Liver (tissue), 8 donors: ENCODE measurements at regions not wholly inside any gene's neighbourhood (a gene's known extent, or its start where the extent isn't known, plus 50 kb on each side); places are given as distances from the start of the nearest gene placed in this dataset.

Experiments
- DNase-seq: peaks from one replicate; pipeline ENCODE4 v3.0.0-alpha.2; 2017; ENCODE audit warnings: low spot score
- H3K27ac ChIP-seq, 2 donors: one replicate each; pipeline ENCODE4 v1.7.0; 2013; ENCODE audit warnings: inconsistent platforms in 2 of 2, low read length in 2 of 2, control low read depth in 1 of 2, low read depth in 1 of 2, mild to moderate bottlenecking in 1 of 2
- H3K27me3 ChIP-seq, 4 donors: one replicate each; pipeline versions ENCODE4 v1.6.1 to v1.7.0; 2013; ENCODE audit warnings: low read length in 3 of 4, inconsistent platforms in 1 of 4, mild to moderate bottlenecking in 1 of 4, moderate library complexity in 1 of 4; ENCODE audit not compliant: control insufficient read depth in 4 of 4, insufficient read depth in 4 of 4
- H3K36me3 ChIP-seq, 4 donors: one replicate each; pipeline versions ENCODE4 v1.6.1 to v1.7.0; 2013; ENCODE audit warnings: low read length in 3 of 4, mild to moderate bottlenecking in 3 of 4, low read depth in 1 of 4, moderate library complexity in 1 of 4; ENCODE audit not compliant: control insufficient read depth in 4 of 4, insufficient read depth in 3 of 4
- H3K4me1 ChIP-seq, 4 donors: one replicate each; pipeline versions ENCODE4 v1.6.1 to v1.7.0; 2013; ENCODE audit warnings: low read length in 3 of 4, mild to moderate bottlenecking in 3 of 4, moderate library complexity in 1 of 4; ENCODE audit not compliant: control insufficient read depth in 4 of 4, insufficient read depth in 4 of 4
- H3K4me3 ChIP-seq, 3 donors: one replicate each; pipeline versions ENCODE4 v1.6.1 to v1.7.0; 2013; ENCODE audit warnings: low read length in 3 of 3, control low read depth in 1 of 3, low read depth in 1 of 3, mild to moderate bottlenecking in 1 of 3
- H3K9ac ChIP-seq, 2 donors: one replicate each; pipeline ENCODE4 v1.7.0; 2013; ENCODE audit warnings: low read length in 2 of 2, mild to moderate bottlenecking in 2 of 2, moderate library complexity in 2 of 2, control low read depth in 1 of 2, low read depth in 1 of 2
- H3K9me3 ChIP-seq, 4 donors: one replicate each; pipeline versions ENCODE4 v1.6.1 to v1.7.0; 2013; ENCODE audit warnings: low read length in 3 of 4; ENCODE audit not compliant: control insufficient read depth in 4 of 4
- EGR1 ChIP-seq, 2 donors: IDR thresholded peaks; 2 replicates each; pipeline ENCODE4 v1.6.1; 2016 to 2018; ENCODE audit warnings: antibody characterized with exemption in 2 of 2, low read depth in 2 of 2
- FOXA1 ChIP-seq: IDR thresholded peaks from 2 replicates; pipeline ENCODE4 v1.6.1; 2016; ENCODE audit warnings: antibody characterized with exemption
- FOXA2 ChIP-seq: IDR thresholded peaks from 2 replicates; pipeline ENCODE4 v1.6.1; 2016; ENCODE audit warnings: antibody characterized with exemption
- GABPA ChIP-seq, 2 donors: IDR thresholded peaks in 1 of 2; conservative IDR thresholded peaks in 1 of 2; 2 replicates each; pipeline ENCODE4 v1.6.1; 2016; ENCODE audit warnings: antibody characterized with exemption in 2 of 2, mild to moderate bottlenecking in 1 of 2, moderate library complexity in 1 of 2
- HNF4A ChIP-seq, 2 donors: conservative IDR thresholded peaks; 2 replicates each; pipeline ENCODE4 v1.6.1; 2016; ENCODE audit warnings: antibody characterized with exemption in 2 of 2, mild to moderate bottlenecking in 2 of 2
- HNF4G ChIP-seq: IDR thresholded peaks from 2 replicates; pipeline ENCODE4 v1.6.1; 2016; ENCODE audit warnings: antibody characterized with exemption
- JUND ChIP-seq, 2 donors: IDR thresholded peaks; 2 replicates each; pipeline ENCODE4 v1.6.1; 2016; ENCODE audit warnings: antibody characterized with exemption in 2 of 2
- NR2F2 ChIP-seq: IDR thresholded peaks from 2 replicates; pipeline ENCODE4 v1.6.1; 2016; ENCODE audit warnings: antibody characterized with exemption
- RAD21 ChIP-seq, 2 donors: IDR thresholded peaks; 2 replicates each; pipeline ENCODE4 v1.6.1; 2016; ENCODE audit warnings: antibody characterized with exemption in 2 of 2, mild to moderate bottlenecking in 2 of 2
- REST ChIP-seq: IDR thresholded peaks from 2 replicates; pipeline ENCODE4 v1.6.1; 2016; ENCODE audit warnings: antibody characterized with exemption, mild to moderate bottlenecking
- RXRA ChIP-seq, 2 donors: IDR thresholded peaks; 2 replicates each; pipeline ENCODE4 v1.6.1; 2017 to 2018; ENCODE audit warnings: antibody characterized with exemption in 2 of 2, mild to moderate bottlenecking in 1 of 2
- SP1 ChIP-seq: IDR thresholded peaks from 2 replicates; pipeline ENCODE4 v1.6.1; 2018; ENCODE audit warnings: antibody characterized with exemption, mild to moderate bottlenecking
- TAF1 ChIP-seq: conservative IDR thresholded peaks from 2 replicates; pipeline ENCODE4 v1.6.1; 2016; ENCODE audit warnings: antibody characterized with exemption, mild to moderate bottlenecking
- YY1 ChIP-seq: IDR thresholded peaks from 2 replicates; pipeline ENCODE4 v1.6.1; 2016; ENCODE audit warnings: antibody characterized with exemption, mild to moderate bottlenecking
- ZBTB33 ChIP-seq: IDR thresholded peaks from 2 replicates; pipeline ENCODE4 v1.6.1; 2016; ENCODE audit warnings: antibody characterized with exemption
- WGBS: extraction: QIAGEN DNeasy Blood & Tissue Kit; methylation state at CpG from one replicate; pipeline ENCODE4 v1.1.7; 2013; 5-methylcytosine and 5-hydroxymethylcytosine counted together
- TF ChIP-seq, protein P1 (sequence below): fragments of 150-350 bp; IDR thresholded peaks from 2 replicates; pipeline ENCODE4 v1.5.1; 2017; ENCODE audit warnings: improper control_type of control experiment, low read depth, low read length; ENCODE audit not compliant: missing input control
- TF ChIP-seq, protein P2 (sequence below): IDR thresholded peaks from 2 replicates; pipeline ENCODE4 v1.6.1; 2016; ENCODE audit warnings: antibody characterized with exemption
- TF ChIP-seq, protein P3 (sequence below): IDR thresholded peaks from 2 replicates; pipeline ENCODE4 v1.6.1; 2016; ENCODE audit warnings: antibody characterized with exemption
- donor health status: healthy.
- donor health status: healthy.
- donor health status: healthy.
- donor health status: healthy.
- donor health status: healthy.

DNA sequence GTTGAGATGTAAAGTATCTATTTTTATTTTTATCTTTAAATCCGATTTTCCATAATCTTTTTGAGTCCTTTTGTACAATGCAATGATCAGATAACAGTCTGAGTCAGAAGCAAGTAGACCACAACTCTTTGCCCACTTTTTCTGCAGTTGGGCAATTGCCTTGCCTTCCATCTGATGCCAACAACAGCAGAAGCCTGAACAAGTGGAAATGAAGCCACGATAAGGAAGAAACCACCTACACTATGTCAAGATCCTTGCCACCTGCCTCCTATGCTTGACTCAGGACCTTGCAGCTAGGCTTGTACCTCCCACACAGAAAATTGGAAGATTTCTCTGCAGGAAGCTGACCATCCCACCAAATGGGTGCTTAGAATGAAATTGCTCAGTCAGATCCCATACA lies 78.6 kb downstream of the ANXA1 start:
- Histone ChIP-seq H3K4me3 (no peak overlapping the region), H3K27ac (no peak overlapping the region)
- 46% methylated on average over 2 of the region's 2 CpGs for WGBS

GRCh38 chr9:73231203-73231602 lies 79.5 kb downstream of the ANXA1 start:
- H3K4me1 ChIP-seq: no peaks in the 10 kb centered on the region
- H3K9me3 ChIP-seq: no peaks in the 10 kb centered on the region
- no peaks in the 10 kb centered on the region for H3K36me3 ChIP-seq
- H3K9ac ChIP-seq: no peak overlapping the region
- H3K27me3 ChIP-seq: no peaks in the 10 kb centered on the region
- no peak for DNase-seq
- no peak overlapping the region for H3K27ac ChIP-seq
- TF ChIP-seq FOXA2 (no peak), GABPA (IDR thresholded peaks at IDR 0.05 in 1 of 2, conservative IDR thresholded peaks at IDR 0.05 in 1 of 2) (no peak), HNF4G (no peak), FOXA1 (no peak), SP1 (no peak), EGR1 (IDR thresholded peaks at IDR 0.05; ENCODE audit: low read depth in 2 of 2) (no peak), REST (no peak), RXRA (IDR thresholded peaks at IDR 0.05) (no peak), JUND (IDR thresholded peaks at IDR 0.05) (no peak), ZBTB33 (no peak), TAF1 (no peak), YY1 (no peak), NR2F2 (no peak), HNF4A (conservative IDR thresholded peaks at IDR 0.05) (no peak), RAD21 (IDR thresholded peaks at IDR 0.05) (no peak)
- TF ChIP-seq, protein P1, sequence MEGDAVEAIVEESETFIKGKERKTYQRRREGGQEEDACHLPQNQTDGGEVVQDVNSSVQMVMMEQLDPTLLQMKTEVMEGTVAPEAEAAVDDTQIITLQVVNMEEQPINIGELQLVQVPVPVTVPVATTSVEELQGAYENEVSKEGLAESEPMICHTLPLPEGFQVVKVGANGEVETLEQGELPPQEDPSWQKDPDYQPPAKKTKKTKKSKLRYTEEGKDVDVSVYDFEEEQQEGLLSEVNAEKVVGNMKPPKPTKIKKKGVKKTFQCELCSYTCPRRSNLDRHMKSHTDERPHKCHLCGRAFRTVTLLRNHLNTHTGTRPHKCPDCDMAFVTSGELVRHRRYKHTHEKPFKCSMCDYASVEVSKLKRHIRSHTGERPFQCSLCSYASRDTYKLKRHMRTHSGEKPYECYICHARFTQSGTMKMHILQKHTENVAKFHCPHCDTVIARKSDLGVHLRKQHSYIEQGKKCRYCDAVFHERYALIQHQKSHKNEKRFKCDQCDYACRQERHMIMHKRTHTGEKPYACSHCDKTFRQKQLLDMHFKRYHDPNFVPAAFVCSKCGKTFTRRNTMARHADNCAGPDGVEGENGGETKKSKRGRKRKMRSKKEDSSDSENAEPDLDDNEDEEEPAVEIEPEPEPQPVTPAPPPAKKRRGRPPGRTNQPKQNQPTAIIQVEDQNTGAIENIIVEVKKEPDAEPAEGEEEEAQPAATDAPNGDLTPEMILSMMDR: no peak
- TF ChIP-seq, protein P2, sequence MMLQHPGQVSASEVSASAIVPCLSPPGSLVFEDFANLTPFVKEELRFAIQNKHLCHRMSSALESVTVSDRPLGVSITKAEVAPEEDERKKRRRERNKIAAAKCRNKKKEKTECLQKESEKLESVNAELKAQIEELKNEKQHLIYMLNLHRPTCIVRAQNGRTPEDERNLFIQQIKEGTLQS: no peak
- no peak overlapping the region for H3K4me3 ChIP-seq

More for the DNA sequence above, 78.6 kb downstream of the ANXA1 start:
- no peaks in the 10 kb centered on the region for H3K36me3 ChIP-seq
- no peak overlapping the region for H3K9ac ChIP-seq
- TF ChIP-seq FOXA1 (no peak), GABPA (IDR thresholded peaks at IDR 0.05 in 1 of 2, conservative IDR thresholded peaks at IDR 0.05 in 1 of 2) (no peak), YY1 (no peak), RXRA (IDR thresholded peaks at IDR 0.05) (no peak), HNF4G (no peak), ZBTB33 (no peak), TAF1 (no peak), JUND (IDR thresholded peaks at IDR 0.05) (no peak), EGR1 (IDR thresholded peaks at IDR 0.05; ENCODE audit: low read depth in 2 of 2) (no peak), SP1 (no peak)
- TF ChIP-seq, protein P3, sequence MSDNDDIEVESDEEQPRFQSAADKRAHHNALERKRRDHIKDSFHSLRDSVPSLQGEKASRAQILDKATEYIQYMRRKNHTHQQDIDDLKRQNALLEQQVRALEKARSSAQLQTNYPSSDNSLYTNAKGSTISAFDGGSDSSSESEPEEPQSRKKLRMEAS: no peak
- no peaks in the 10 kb centered on the region for H3K27me3 ChIP-seq
- DNase-seq: no peak
- H3K9me3 ChIP-seq: no peaks in the 10 kb centered on the region
- no peaks in the 10 kb centered on the region for H3K4me1 ChIP-seq
